Neural progenitor cell (in vitro differentiated cells): ENCODE measurements at regions not wholly inside any gene's neighbourhood (a gene's known extent, or its start where the extent isn't known, plus 50 kb on each side); places are given as distances from the start of the nearest gene placed in this dataset.

Source experiments
- CTCF ChIP-seq: fragments of 200-600 bp; sonication (generic); IDR thresholded peaks from 2 replicates; pipeline ENCODE4 v1.5.1; 2017; ENCODE audit warnings: antibody characterized with exemption, mild to moderate bottlenecking
- EZH2 ChIP-seq: fragments of 200-600 bp; sonication (generic); IDR thresholded peaks from 2 replicates; pipeline ENCODE4 v1.6.1; 2017; ENCODE audit warnings: antibody characterized with exemption, mild to moderate bottlenecking, moderate library complexity

- TF ChIP-seq EZH2 (no peak), CTCF (no peak)
These were observed 178.7 kb upstream of the PITX2 start for GRCh38 chr4:110801591-110801990.
